OCI-LY7 (cell line): ENCODE measurements at regions not wholly inside any gene's neighbourhood (a gene's known extent, or its start where the extent isn't known, plus 50 kb on each side); places are given as distances from the start of the nearest gene placed in this dataset.

Experiments used
- BruUV-seq: library from RNA; stranded (reverse); fragments of 400-500 nt; replicated peaks from 2 replicates; lab custom pipeline; 2021; lab: Mats Ljungman, UMichigan
- CTCF ChIA-PET: fragments of 300-600 bp; sonication (Branson Sonifier 250); formaldehyde crosslinking; loops from one replicate; lab custom pipeline; 2022; ENCODE audit warnings: antibody characterized with exemption; ENCODE audit not compliant: unreplicated experiment; lab: Charles Lee
- POLR2A ChIA-PET: fragments of 300-600 bp; sonication (Branson Sonifier 250); formaldehyde crosslinking; loops from one replicate; lab custom pipeline; 2022; ENCODE audit warnings: antibody characterized with exemption; lab: Charles Lee
- DNase-seq: peaks from one replicate; pipeline ENCODE4 v3.0.0-alpha.2; 2015; ENCODE audit warnings: low spot score
- H2AFZ ChIP-seq: fragments of 200-600 bp; sonication (generic), shearing (Covaris generic); 2 replicates; pipeline ENCODE4 v1.6.1; 2014; ENCODE audit warnings: mild to moderate bottlenecking, antibody characterized with exemption, low read length, moderate library complexity
- H3K27ac ChIP-seq: fragments of 200-600 bp; sonication (generic); 2 replicates; pipeline ENCODE4 v1.5.1; 2014; ENCODE audit warnings: mixed run types, low read depth, mild to moderate bottlenecking, moderate library complexity, low read length, inconsistent platforms; ENCODE audit not compliant: poor library complexity, severe bottlenecking
- H3K36me3 ChIP-seq: fragments of 200-600 bp; sonication (generic); 2 replicates; pipeline ENCODE4 v1.6.1; 2014; ENCODE audit warnings: mild to moderate bottlenecking, antibody characterized with exemption, low read length, moderate library complexity, mixed read lengths; ENCODE audit not compliant: insufficient read depth
- H3K4me1 ChIP-seq: fragments of 200-600 bp; sonication (generic); 2 replicates; pipeline ENCODE4 v1.5.1; 2014; ENCODE audit warnings: mild to moderate bottlenecking, low read length; ENCODE audit not compliant: insufficient read depth, poor library complexity, severe bottlenecking
- H3K4me2 ChIP-seq: fragments of 200-600 bp; sonication (generic); 2 replicates; pipeline ENCODE4 v1.6.1; 2014; ENCODE audit warnings: mild to moderate bottlenecking, low read length
- H3K4me3 ChIP-seq: fragments of 200-600 bp; sonication (generic); 2 replicates; pipeline ENCODE4 v1.5.1; 2014; ENCODE audit warnings: mild to moderate bottlenecking, low read depth, low read length; ENCODE audit not compliant: poor library complexity, severe bottlenecking
- H3K79me2 ChIP-seq: fragments of 200-600 bp; sonication (generic); 2 replicates; pipeline ENCODE4 v1.6.1; 2016; ENCODE audit warnings: low read depth, mild to moderate bottlenecking, low read length, moderate library complexity, mixed read lengths; ENCODE audit not compliant: insufficient read depth
- H3K9me2 ChIP-seq: fragments of 200-600 bp; sonication (generic); 2 replicates; pipeline ENCODE4 v1.6.1; 2016; ENCODE audit warnings: mild to moderate bottlenecking, low read length, mixed read lengths; ENCODE audit not compliant: insufficient read depth
- H3K9me3 ChIP-seq: fragments of 200-600 bp; sonication (generic); 2 replicates; pipeline ENCODE4 v1.6.1; 2014; ENCODE audit warnings: mild to moderate bottlenecking, mixed run types, low read length, mixed read lengths
- H4K20me1 ChIP-seq: fragments of 200-600 bp; sonication (generic); 2 replicates; pipeline ENCODE4 v1.6.1; 2014; ENCODE audit warnings: mild to moderate bottlenecking, antibody characterized with exemption, low read length, moderate library complexity, mixed read lengths; ENCODE audit not compliant: insufficient read depth
- CTCF ChIP-seq: fragments of 200-600 bp; sonication (generic); conservative IDR thresholded peaks from 2 replicates; pipeline ENCODE4 v1.5.1; 2014; ENCODE audit warnings: mild to moderate bottlenecking, antibody characterized with exemption, low read length, moderate library complexity, mixed read lengths
- EZH2phosphoT487 ChIP-seq: fragments of 200-600 bp; sonication (generic); IDR thresholded peaks from 2 replicates; pipeline ENCODE4 v1.6.1; 2018; ENCODE audit warnings: low read depth, borderline replicate concordance, mild to moderate bottlenecking, mixed run types, antibody characterized with exemption, low read length, moderate library complexity, mixed read lengths
- intact Hi-C: fragments of 100-400 bp; cut with micrococcal nuclease; formaldehyde crosslinking; loops from one replicate; pipeline ENCODE4 v1.10.0; 2022; ENCODE audit not compliant: unreplicated experiment

- no peaks in the 10 kb centered on the region for H3K9me2 ChIP-seq
- no TSS peak for BruUV-seq
- no peaks in the 10 kb centered on the region for H3K4me1 ChIP-seq
- H3K4me2 ChIP-seq = no peak overlapping the region
- no peaks in the 10 kb centered on the region for H3K79me2 ChIP-seq
- no peaks in the 10 kb centered on the region for H3K9me3 ChIP-seq
- no peak overlapping the region for H3K4me3 ChIP-seq
- POLR2A ChIA-PET = no interaction called here
- H3K27ac ChIP-seq = no peak overlapping the region
- no peak for TF ChIP-seq CTCF
- TF ChIP-seq EZH2phosphoT487 = no peak
- DNase-seq = no peak
- intact Hi-C loops = no loop called here
- CTCF ChIA-PET = no interaction called here
- H4K20me1 ChIP-seq = no peaks in the 10 kb centered on the region; the same call in 1 of the 2 replicates
- no peaks in the 10 kb centered on the region for H3K36me3 ChIP-seq
- H2AFZ ChIP-seq = no peak overlapping the region
Observed at GRCh38 chr12:24175284-24175683, 225.8 kb upstream of the SOX5 start.

GRCh38 chr12:24173067-24173466 is 223.6 kb upstream of the SOX5 start:
- Histone ChIP-seq H3K9me3 (no peaks in the 10 kb centered on the region), H3K4me1 (no peaks in the 10 kb centered on the region), H3K27ac (no peak overlapping the region), H3K4me2 (no peak overlapping the region), H4K20me1 (no peaks in the 10 kb centered on the region; the same call in 1 of the 2 replicates), H3K9me2 (no peaks in the 10 kb centered on the region), H2AFZ (no peak overlapping the region), H3K4me3 (no peak overlapping the region), H3K79me2 (no peaks in the 10 kb centered on the region), H3K36me3 (no peaks in the 10 kb centered on the region)
- CTCF ChIA-PET = no interaction called here
- TF ChIP-seq EZH2phosphoT487 = no peak
- no peak for TF ChIP-seq CTCF
- no TSS peak for BruUV-seq
- POLR2A ChIA-PET = interaction anchor here (0.6 to 0.7 kb wide), 2 partner anchors 96 to 560 kb away, joined by 3 to 4 read pairs; no protein-coding TSS in a partner anchor
- no peak for DNase-seq
- intact Hi-C loops = no loop called here

- BruUV-seq = no TSS peak
- Histone ChIP-seq H4K20me1 (no peaks in the 10 kb centered on the region; the same call in 1 of the 2 replicates), H3K9me3 (no peaks in the 10 kb centered on the region), H3K79me2 (no peaks in the 10 kb centered on the region), H3K4me1 (no peaks in the 10 kb centered on the region), H3K27ac (no peak overlapping the region), H3K4me2 (no peak overlapping the region), H3K36me3 (no peaks in the 10 kb centered on the region), H2AFZ (no peak overlapping the region), H3K4me3 (no peak overlapping the region), H3K9me2 (no peaks in the 10 kb centered on the region)
- ChIA-PET POLR2A (no interaction called here), CTCF (no interaction called here)
- no peak for DNase-seq
- TF ChIP-seq CTCF (no peak), EZH2phosphoT487 (no peak)
- intact Hi-C loops = no loop called here
Observed at GRCh38 chr12:24172773-24173066, 223.2 kb upstream of the SOX5 start.
